Small intestine (tissue), 7 donors: ENCODE measurements at regions not wholly inside any gene's neighbourhood (a gene's known extent, or its start where the extent isn't known, plus 50 kb on each side); places are given as distances from the start of the nearest gene placed in this dataset.
A peak's percentile ranks its signal among the peaks of the same experiment; 100 is the strongest.

Experiments
- DNase-seq, 2 donors: peaks; one replicate each; pipeline versions ENCODE4 v3.0.0 to v3.0.0-alpha.2; 2013
- FAIRE-seq: peaks from 2 replicates; lab custom pipeline; 2012; peaks lifted over from hg19 to GRCh38; lab: Jason Lieb, UNC
- H3K27ac ChIP-seq, 3 donors: one replicate each; pipeline ENCODE4 v1.5.1; 2013; ENCODE audit warnings: low read length in 2 of 3, mild to moderate bottlenecking in 2 of 3, control low read depth in 1 of 3, inconsistent platforms in 1 of 3, low read depth in 1 of 3, moderate library complexity in 1 of 3
- H3K27me3 ChIP-seq, 3 donors: one replicate each; pipeline ENCODE4 v1.6.1; 2013; ENCODE audit warnings: low read length in 3 of 3, inconsistent platforms in 1 of 3; ENCODE audit not compliant: control insufficient read depth in 3 of 3, insufficient read depth in 3 of 3
- H3K36me3 ChIP-seq, 3 donors: one replicate each; pipeline ENCODE4 v1.6.1; 2013; ENCODE audit warnings: low read length in 3 of 3, inconsistent platforms in 1 of 3, low read depth in 1 of 3, mild to moderate bottlenecking in 1 of 3, moderate library complexity in 1 of 3; ENCODE audit not compliant: control insufficient read depth in 3 of 3, insufficient read depth in 2 of 3
- H3K4me1 ChIP-seq, 3 donors: one replicate each; pipeline ENCODE4 v1.6.1; 2013; ENCODE audit warnings: low read length in 2 of 3, inconsistent platforms in 1 of 3, low read depth in 1 of 3, mild to moderate bottlenecking in 1 of 3, moderate library complexity in 1 of 3; ENCODE audit not compliant: control insufficient read depth in 3 of 3, insufficient read depth in 2 of 3
- H3K4me3 ChIP-seq, 3 donors: one replicate each; pipeline ENCODE4 v1.5.1; 2013; ENCODE audit warnings: low read length in 3 of 3, control low read depth in 1 of 3, inconsistent platforms in 1 of 3, low read depth in 1 of 3, mild to moderate bottlenecking in 1 of 3, moderate library complexity in 1 of 3
- H3K9me3 ChIP-seq, 2 donors: one replicate each; pipeline ENCODE4 v1.6.1; 2013; ENCODE audit warnings: low read depth in 1 of 2, low read length in 1 of 2; ENCODE audit not compliant: control insufficient read depth in 2 of 2, insufficient read depth in 1 of 2
- WGBS, 3 donors: extraction: QIAGEN DNeasy Blood & Tissue Kit; methylation state at CpG; one replicate each; pipeline ENCODE4 v1.1.7; 2013; 5-methylcytosine and 5-hydroxymethylcytosine counted together
- donor health status: healthy with polysubstance abuse.
- donor health status: control.
- donor health status: control.
- donor health status: Bipolar disorder and iron deficiency.
- donor health status: healthy.

DNA sequence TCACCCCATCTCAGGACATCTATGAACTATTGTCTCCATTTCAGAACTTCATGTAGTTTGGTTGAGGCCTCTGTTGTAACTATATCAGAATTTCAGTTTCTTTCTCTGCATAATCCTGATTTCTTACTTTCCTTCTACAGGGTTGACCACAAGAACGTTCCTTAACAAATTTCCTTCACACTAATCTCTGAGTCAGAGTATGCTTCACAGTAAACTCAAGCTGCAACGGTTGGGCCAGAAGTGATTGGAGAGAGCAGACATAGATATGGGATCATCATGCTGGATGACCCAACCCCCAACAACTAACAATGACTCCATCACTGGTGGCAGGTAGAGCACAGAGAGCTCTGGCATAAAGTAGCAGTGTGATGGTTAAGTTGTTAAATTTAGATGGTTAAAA lies 128.8 kb upstream of the OSTN start:
- no peaks in the 10 kb centered on the region for H3K4me1 ChIP-seq
- FAIRE-seq (no peak), DNase-seq (no peak)
- H3K9me3 ChIP-seq: no peaks in the 10 kb centered on the region
- H3K27me3 ChIP-seq: no peaks in the 10 kb centered on the region
- H3K36me3 ChIP-seq: no peaks in the 10 kb centered on the region
- no peak overlapping the region for H3K4me3 ChIP-seq
- H3K27ac ChIP-seq: no peak overlapping the region
- 50 to 77% (median 51%) methylated on average over 2 of the region's 2 CpGs for WGBS, 3 donors

DNA sequence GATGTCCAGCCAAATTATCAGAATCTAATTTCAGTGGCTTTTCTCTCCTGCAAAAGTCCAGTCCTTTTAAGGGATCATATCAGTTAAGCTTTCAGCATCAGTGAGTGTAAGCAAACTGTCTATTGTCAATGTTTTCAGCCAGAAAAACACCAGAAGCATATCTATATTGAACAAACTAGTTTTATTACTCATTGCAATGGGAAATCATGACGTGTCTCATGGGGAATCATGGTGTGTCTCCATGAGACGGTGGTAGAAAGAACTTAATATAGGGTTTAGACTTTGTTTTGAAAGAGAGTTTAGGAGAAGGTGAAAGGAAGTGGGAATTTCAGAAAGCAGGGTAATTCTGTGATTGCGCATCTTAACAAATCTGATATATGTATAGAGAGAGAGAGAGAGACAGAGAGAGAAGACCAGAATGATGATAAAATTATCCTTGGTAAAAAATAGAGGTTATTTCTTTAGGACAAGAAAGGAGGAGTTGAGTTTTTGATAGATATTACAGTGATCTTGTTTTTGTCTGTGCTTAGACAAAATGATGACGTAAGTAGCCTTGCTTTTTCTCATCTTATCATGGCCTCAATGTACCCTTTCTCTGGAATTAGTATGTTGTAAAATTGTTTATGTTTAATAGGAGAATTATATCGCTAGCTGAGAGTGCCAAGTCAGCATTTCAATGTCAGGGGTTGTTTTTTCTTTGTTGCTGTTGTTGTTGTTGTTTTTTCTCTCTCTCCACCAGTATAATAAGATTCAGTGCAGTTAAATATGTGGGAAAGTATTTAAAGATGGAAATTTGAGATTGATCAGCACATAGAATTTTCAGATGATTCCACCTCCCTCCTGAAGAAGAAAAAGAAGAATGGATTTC lies 129.9 kb upstream of the OSTN start:
- no peak for FAIRE-seq
- 53 to 78% (median 69%) methylated on average over 5 of the region's 5 CpGs for WGBS, 3 donors

DNA sequence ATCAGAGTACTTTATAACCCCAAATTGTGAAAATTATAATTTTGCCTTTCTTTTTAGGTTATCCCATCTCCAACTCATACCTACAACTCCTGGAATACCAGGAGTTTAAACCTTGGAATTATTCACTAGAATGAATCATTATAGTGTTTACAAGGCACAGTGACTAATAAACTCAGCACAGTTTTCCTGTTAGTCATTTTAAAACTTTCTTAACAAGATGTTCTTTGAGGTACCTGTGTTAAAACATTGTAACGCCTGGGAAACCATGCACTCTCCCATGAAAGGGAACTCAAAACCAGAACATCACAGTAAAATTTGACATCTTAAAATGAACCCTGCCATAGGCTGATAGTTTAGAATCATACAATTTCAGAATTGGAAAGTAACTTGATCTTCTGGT lies 132.4 kb upstream of the OSTN start:
- WGBS, 3 donors: 39 to 74% (median 63%) methylated on average over 1 of the region's 1 CpG
- DNase-seq (no peak), FAIRE-seq (no peak)
- H3K4me1 ChIP-seq: no peaks in the 10 kb centered on the region
- no peaks in the 10 kb centered on the region for H3K36me3 ChIP-seq
- H3K27ac ChIP-seq: no peak overlapping the region
- H3K27me3 ChIP-seq: no peaks in the 10 kb centered on the region
- no peaks in the 10 kb centered on the region for H3K9me3 ChIP-seq
- no peak overlapping the region for H3K4me3 ChIP-seq

More for the DNA sequence above, 129.9 kb upstream of the OSTN start:
- no peaks in the 10 kb centered on the region for H3K9me3 ChIP-seq
- no peaks in the 10 kb centered on the region for H3K27me3 ChIP-seq
- DNase-seq: no peak
- no peaks in the 10 kb centered on the region for H3K36me3 ChIP-seq
- H3K27ac ChIP-seq: no peak overlapping the region
- H3K4me1 ChIP-seq: no peaks in the 10 kb centered on the region
- no peak overlapping the region for H3K4me3 ChIP-seq

DNA sequence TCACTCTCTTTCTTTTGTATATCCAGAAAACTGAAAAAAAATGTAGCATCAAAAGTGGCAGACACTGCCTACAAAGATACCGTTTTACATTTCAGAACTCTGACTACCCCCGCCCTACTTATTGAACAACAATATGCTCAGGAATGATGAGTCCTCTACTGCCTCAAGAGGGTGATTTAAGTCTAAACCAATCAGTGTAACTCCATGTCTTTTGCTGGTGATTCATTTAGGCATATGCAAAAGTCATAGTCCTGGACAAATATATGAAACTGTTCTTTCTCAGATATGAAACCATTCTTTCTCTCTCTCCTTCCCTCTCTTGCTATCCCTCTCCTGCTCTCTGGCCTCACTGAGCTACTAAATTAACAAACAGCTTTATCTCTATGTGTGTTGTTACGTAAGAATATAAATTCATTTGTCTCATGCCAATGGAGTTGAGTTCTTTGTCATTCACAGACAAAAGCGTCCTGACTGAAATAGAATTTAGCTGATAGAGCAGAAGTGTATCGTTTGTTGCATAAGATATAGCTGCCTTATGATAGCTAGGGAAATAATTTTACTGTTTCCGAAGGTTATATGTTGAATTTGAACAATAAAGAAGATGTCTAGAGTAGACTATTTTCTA lies 133.7 kb upstream of the OSTN start:
- Histone ChIP-seq H3K27me3 (no peaks in the 10 kb centered on the region), H3K4me3 (no peak overlapping the region), H3K4me1 (no peaks in the 10 kb centered on the region), H3K36me3 (no peaks in the 10 kb centered on the region), H3K9me3 (no peaks in the 10 kb centered on the region), H3K27ac (no peak overlapping the region)
- no peak for DNase-seq
- WGBS, 3 donors: 76 to 83% (median 78%) methylated on average over 6 of the region's 6 CpGs
- no peak for FAIRE-seq

DNA sequence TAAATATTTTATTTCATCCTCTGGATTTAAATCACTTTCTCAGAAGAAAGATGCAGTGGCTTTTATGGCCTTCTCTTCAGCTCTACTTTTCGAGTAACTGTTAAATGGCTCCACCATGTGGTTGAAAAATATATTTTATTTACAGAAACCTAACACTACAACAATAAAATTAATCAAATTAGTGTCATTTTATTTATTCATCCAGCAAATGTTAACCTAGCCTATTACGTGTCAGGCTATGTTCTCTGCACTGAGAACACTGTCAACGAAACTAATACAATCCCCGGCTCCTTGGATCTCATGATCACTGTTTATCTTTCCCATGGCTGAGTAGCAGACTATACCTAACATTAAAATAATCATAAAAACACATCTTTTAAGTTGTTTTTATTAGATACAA lies 148.0 kb upstream of the OSTN start:
- FAIRE-seq: no peak
- no peaks in the 10 kb centered on the region for H3K27me3 ChIP-seq
- no peaks in the 10 kb centered on the region for H3K36me3 ChIP-seq
- WGBS, 3 donors: 5 to 14% (median 13%) methylated on average over 4 of the region's 4 CpGs
- no peak overlapping the region for H3K27ac ChIP-seq
- no peaks in the 10 kb centered on the region for H3K9me3 ChIP-seq
- no peak overlapping the region for H3K4me3 ChIP-seq
- peak; percentile 10 to 39 for DNase-seq
- H3K4me1 ChIP-seq: no peaks in the 10 kb centered on the region

DNA sequence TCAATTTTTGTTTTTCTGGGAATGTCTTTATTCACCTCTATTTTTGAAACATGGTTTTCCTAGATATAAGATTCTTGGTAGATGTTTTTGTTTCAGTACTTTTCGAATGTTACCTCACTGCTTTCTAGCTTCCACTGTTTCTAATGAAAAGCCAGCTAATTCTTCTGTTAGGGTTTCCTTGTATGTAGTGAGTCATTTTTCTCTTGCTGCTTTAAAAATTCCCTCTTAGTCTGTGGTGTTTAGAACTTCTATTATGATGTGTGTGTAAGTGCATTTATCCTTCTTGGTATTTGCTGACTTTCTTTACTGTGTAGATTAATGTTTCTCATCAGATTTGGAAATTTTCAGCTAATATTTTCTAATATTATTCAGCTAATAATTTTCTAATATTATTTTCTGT lies 151.1 kb upstream of the OSTN start:
- Histone ChIP-seq H3K9me3 (no peaks in the 10 kb centered on the region), H3K4me3 (no peak overlapping the region)

DNA sequence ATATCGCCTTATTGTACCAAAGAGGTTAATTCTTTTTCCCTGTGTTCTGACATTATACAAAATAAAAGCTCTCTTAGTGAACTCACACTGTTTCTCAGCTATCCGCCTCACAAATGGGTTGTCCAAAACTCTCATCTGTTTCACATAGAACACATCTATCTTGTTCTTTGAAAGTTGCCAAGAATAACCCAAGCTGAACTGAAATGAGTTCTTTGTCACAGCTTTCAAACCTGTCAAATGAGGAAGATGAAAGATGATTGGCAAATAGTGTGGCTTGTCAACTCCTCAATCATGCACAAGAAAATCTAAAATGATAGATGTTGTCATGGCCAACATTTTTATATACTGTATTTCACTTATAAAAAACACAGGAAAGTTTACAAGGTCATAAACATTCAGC lies 168.1 kb upstream of the OSTN start:
- Histone ChIP-seq H3K9me3 (no peaks in the 10 kb centered on the region), H3K4me3 (no peak overlapping the region), H3K4me1 (no peaks in the 10 kb centered on the region), H3K36me3 (no peaks in the 10 kb centered on the region), H3K27me3 (no peaks in the 10 kb centered on the region), H3K27ac (no peak overlapping the region)
- DNase-seq (no peak), FAIRE-seq (no peak)
- WGBS, 3 donors: 83 to 96% (median 88%) methylated on average over 2 of the region's 2 CpGs

More for the DNA sequence above, 151.1 kb upstream of the OSTN start:
- no peak overlapping the region for H3K27ac ChIP-seq
- DNase-seq: no peak
- H3K4me1 ChIP-seq: no peaks in the 10 kb centered on the region
- no peaks in the 10 kb centered on the region for H3K36me3 ChIP-seq
- no peaks in the 10 kb centered on the region for H3K27me3 ChIP-seq
- WGBS, 3 donors: 60 to 85% (median 75%) methylated on average over 1 of the region's 1 CpG
- FAIRE-seq: no peak

DNA sequence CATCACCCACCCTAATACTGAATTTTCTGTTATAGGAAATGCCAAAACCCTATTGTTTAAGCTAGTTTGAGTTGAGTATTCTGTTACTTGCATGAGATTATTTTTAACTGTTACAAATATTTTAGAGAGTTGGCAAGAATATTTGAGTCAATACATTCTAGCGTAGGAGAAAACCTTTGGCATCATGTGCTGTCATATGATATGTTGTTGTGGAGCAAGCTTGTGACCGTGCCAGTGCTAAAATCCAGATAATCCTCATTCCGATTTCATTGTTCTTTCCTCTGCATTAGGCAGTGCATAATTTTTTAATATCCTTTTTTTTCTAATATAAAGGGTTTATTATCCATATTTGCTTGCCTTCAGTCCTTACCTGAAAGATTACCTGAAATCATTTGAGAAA lies 168.0 kb upstream of the GMNC start:
- H3K27ac ChIP-seq: no peak overlapping the region
- no peaks in the 10 kb centered on the region for H3K36me3 ChIP-seq
- no peak for DNase-seq
- no peak overlapping the region for H3K4me3 ChIP-seq
- H3K4me1 ChIP-seq: no peaks in the 10 kb centered on the region
- no peaks in the 10 kb centered on the region for H3K9me3 ChIP-seq
- WGBS, 3 donors: 76 to 85% (median 80%) methylated on average over 3 of the region's 3 CpGs
- no peaks in the 10 kb centered on the region for H3K27me3 ChIP-seq
- FAIRE-seq: no peak
